ENCODE measurements at regions not wholly inside any gene's neighbourhood (a gene's known extent, or its start where the extent isn't known, plus 50 kb on each side); places are given as distances from the start of the nearest gene placed in this dataset.
A peak's percentile ranks its signal among the peaks of the same experiment; 100 is the strongest.

DNA sequence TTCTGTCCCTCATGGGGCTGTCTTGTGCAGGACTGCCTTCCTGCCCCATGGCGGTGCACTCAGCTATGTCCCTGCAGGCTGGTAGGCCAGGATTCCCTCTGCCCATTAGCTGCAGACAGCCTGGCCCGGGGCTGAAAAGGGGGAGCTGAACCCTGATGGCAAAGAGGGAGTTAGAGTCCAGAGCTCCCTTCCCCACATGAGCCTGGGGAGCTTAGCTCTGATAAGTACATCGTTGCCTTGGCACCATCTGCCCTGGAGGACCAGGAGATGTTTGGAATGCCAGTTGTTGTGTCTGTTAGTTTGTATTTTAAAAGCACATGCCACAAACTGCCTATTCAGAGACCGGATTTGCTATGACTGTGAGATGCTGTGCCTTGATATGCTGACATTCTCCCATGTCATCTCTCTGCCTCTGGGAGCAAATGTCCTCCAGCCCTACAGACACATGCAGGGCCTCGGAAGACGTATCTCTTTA lies 65.1 kb upstream of the AFF3 start:
- Histone ChIP-seq H3K4me3 (ENCODE audit: low read depth, low read length) (no peak overlapping the region), H3K27me3 (ENCODE audit: control insufficient read depth, insufficient read depth, low read length) (no peaks in the 10 kb centered on the region), H3K4me1 (ENCODE audit: control insufficient read depth, insufficient read depth, low read length) (peaks cover 10% of the 10 kb centered on the region), H3K9me3 (ENCODE audit: control insufficient read depth, insufficient read depth, low read length) (no peaks in the 10 kb centered on the region), H3K36me3 (ENCODE audit: control insufficient read depth, insufficient read depth, low read length) (no peaks in the 10 kb centered on the region), H3K27ac (ENCODE audit: low read depth, low read length) (no peak overlapping the region)
- 58% methylated on average over 3 of the region's 6 CpGs for WGBS (ENCODE audit: insufficient coverage)
- DNase-seq (ENCODE audit: low read depth in 4 of 6, low spot score in 6 of 6) = peak in 2 of 6 donors; percentile 38

GRCh38 chr2:100206731-100207255 lies 64.4 kb upstream of the AFF3 start:
- no peak overlapping the region for H3K27ac ChIP-seq (ENCODE audit: low read depth, low read length)
- peaks cover 10% of the 10 kb centered on the region for H3K4me1 ChIP-seq (ENCODE audit: control insufficient read depth, insufficient read depth, low read length)
- no peaks in the 10 kb centered on the region for H3K36me3 ChIP-seq (ENCODE audit: control insufficient read depth, insufficient read depth, low read length)
- H3K9me3 ChIP-seq (ENCODE audit: control insufficient read depth, insufficient read depth, low read length) = no peaks in the 10 kb centered on the region
- no CpG with 5 or more reads among the region's 3 CpGs for WGBS (ENCODE audit: insufficient coverage)
- H3K4me3 ChIP-seq (ENCODE audit: low read depth, low read length) = no peak overlapping the region
- no peaks in the 10 kb centered on the region for H3K27me3 ChIP-seq (ENCODE audit: control insufficient read depth, insufficient read depth, low read length)
- peak in 1 of 6 donors; percentile 31 for DNase-seq (ENCODE audit: low read depth in 4 of 6, low spot score in 6 of 6)

GRCh38 chr2:100205174-100205573 lies 62.8 kb upstream of the AFF3 start:
- H3K4me3 ChIP-seq (ENCODE audit: low read depth, low read length) = no peak overlapping the region
- 87% methylated on average over 6 of the region's 7 CpGs for WGBS (ENCODE audit: insufficient coverage)
- H3K4me1 ChIP-seq (ENCODE audit: control insufficient read depth, insufficient read depth, low read length) = peaks cover 10% of the 10 kb centered on the region
- H3K27ac ChIP-seq (ENCODE audit: low read depth, low read length) = no peak overlapping the region
- H3K36me3 ChIP-seq (ENCODE audit: control insufficient read depth, insufficient read depth, low read length) = no peaks in the 10 kb centered on the region
- DNase-seq (ENCODE audit: low read depth in 4 of 6, low spot score in 6 of 6) = no peak
- no peaks in the 10 kb centered on the region for H3K27me3 ChIP-seq (ENCODE audit: control insufficient read depth, insufficient read depth, low read length)
- no peaks in the 10 kb centered on the region for H3K9me3 ChIP-seq (ENCODE audit: control insufficient read depth, insufficient read depth, low read length)

- Histone ChIP-seq H3K27ac (ENCODE audit: low read depth, low read length) (no peak overlapping the region), H3K36me3 (ENCODE audit: control insufficient read depth, insufficient read depth, low read length) (no peaks in the 10 kb centered on the region), H3K4me1 (ENCODE audit: control insufficient read depth, insufficient read depth, low read length) (peaks cover 23% of the 10 kb centered on the region), H3K27me3 (ENCODE audit: control insufficient read depth, insufficient read depth, low read length) (no peaks in the 10 kb centered on the region), H3K9me3 (ENCODE audit: control insufficient read depth, insufficient read depth, low read length) (no peaks in the 10 kb centered on the region), H3K4me3 (ENCODE audit: low read depth, low read length) (no peak overlapping the region)
- 87% methylated on average over 6 of the region's 6 CpGs for WGBS (ENCODE audit: insufficient coverage)
- DNase-seq (ENCODE audit: low read depth in 4 of 6, low spot score in 6 of 6) = no peak
Measured at GRCh38 chr2:100202567-100202966, 60.2 kb upstream of the AFF3 start.

GRCh38 chr2:100200985-100201384 lies 58.6 kb upstream of the AFF3 start:
- Histone ChIP-seq H3K9me3 (ENCODE audit: control insufficient read depth, insufficient read depth, low read length) (no peaks in the 10 kb centered on the region), H3K36me3 (ENCODE audit: control insufficient read depth, insufficient read depth, low read length) (no peaks in the 10 kb centered on the region), H3K4me1 (ENCODE audit: control insufficient read depth, insufficient read depth, low read length) (peaks cover 21% of the 10 kb centered on the region), H3K4me3 (ENCODE audit: low read depth, low read length) (no peak overlapping the region), H3K27ac (ENCODE audit: low read depth, low read length) (no peak overlapping the region), H3K27me3 (ENCODE audit: control insufficient read depth, insufficient read depth, low read length) (no peaks in the 10 kb centered on the region)
- WGBS (ENCODE audit: insufficient coverage) = 79% methylated on average over 3 of the region's 4 CpGs
- DNase-seq (ENCODE audit: low read depth in 4 of 6, low spot score in 6 of 6) = no peak

DNA sequence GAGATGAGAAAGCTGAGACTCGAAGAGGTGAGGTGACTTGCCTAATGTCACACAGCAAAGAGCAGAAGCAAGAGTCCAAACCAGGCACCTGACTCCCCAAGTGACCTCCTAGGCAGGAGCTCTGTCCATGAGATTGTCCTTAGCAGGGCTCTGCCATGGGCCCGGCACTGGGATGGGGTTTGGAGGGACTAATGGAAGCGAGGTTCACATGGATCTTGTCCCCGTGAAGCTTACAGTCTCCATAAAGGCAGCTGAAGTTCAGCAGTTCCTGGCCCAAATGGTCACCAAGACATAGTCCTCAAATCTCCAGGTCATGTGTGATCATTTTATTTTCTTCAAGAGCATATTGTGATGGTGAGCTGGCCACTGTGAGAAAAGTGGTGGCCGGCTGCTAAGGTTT lies 57.0 kb upstream of the AFF3 start:
- H3K27me3 ChIP-seq (ENCODE audit: control insufficient read depth, insufficient read depth, low read length) = no peaks in the 10 kb centered on the region
- peaks cover 17% of the 10 kb centered on the region for H3K4me1 ChIP-seq (ENCODE audit: control insufficient read depth, insufficient read depth, low read length)

GRCh38 chr2:100198461-100199230 lies 56.3 kb upstream of the AFF3 start:
- Histone ChIP-seq H3K36me3 (ENCODE audit: control insufficient read depth, insufficient read depth, low read length) (no peaks in the 10 kb centered on the region), H3K4me1 (ENCODE audit: control insufficient read depth, insufficient read depth, low read length) (peaks cover 17% of the 10 kb centered on the region), H3K27ac (ENCODE audit: low read depth, low read length) (peak overlapping the region; percentile 68), H3K27me3 (ENCODE audit: control insufficient read depth, insufficient read depth, low read length) (no peaks in the 10 kb centered on the region), H3K9me3 (ENCODE audit: control insufficient read depth, insufficient read depth, low read length) (no peaks in the 10 kb centered on the region), H3K4me3 (ENCODE audit: low read depth, low read length) (no peak overlapping the region)
- no peak for DNase-seq (ENCODE audit: low read depth in 4 of 6, low spot score in 6 of 6)
- WGBS (ENCODE audit: insufficient coverage) = 53% methylated on average over 7 of the region's 13 CpGs

More for the DNA sequence above, 57.0 kb upstream of the AFF3 start:
- Histone ChIP-seq H3K27ac (ENCODE audit: low read depth, low read length) (no peak overlapping the region), H3K36me3 (ENCODE audit: control insufficient read depth, insufficient read depth, low read length) (no peaks in the 10 kb centered on the region), H3K4me3 (ENCODE audit: low read depth, low read length) (no peak overlapping the region), H3K9me3 (ENCODE audit: control insufficient read depth, insufficient read depth, low read length) (no peaks in the 10 kb centered on the region)
- no peak for DNase-seq (ENCODE audit: low read depth in 4 of 6, low spot score in 6 of 6)
- WGBS (ENCODE audit: insufficient coverage) = 97% methylated on average over 5 of the region's 5 CpGs

GRCh38 chr2:100197631-100198153 lies 55.3 kb upstream of the AFF3 start:
- H3K4me3 ChIP-seq (ENCODE audit: low read depth, low read length) = no peak overlapping the region
- H3K9me3 ChIP-seq (ENCODE audit: control insufficient read depth, insufficient read depth, low read length) = no peaks in the 10 kb centered on the region
- no peaks in the 10 kb centered on the region for H3K27me3 ChIP-seq (ENCODE audit: control insufficient read depth, insufficient read depth, low read length)
- 3% methylated on average over 4 of the region's 8 CpGs for WGBS (ENCODE audit: insufficient coverage)
- H3K36me3 ChIP-seq (ENCODE audit: control insufficient read depth, insufficient read depth, low read length) = no peaks in the 10 kb centered on the region
- H3K27ac ChIP-seq (ENCODE audit: low read depth, low read length) = peak overlapping the region; percentile 68
- DNase-seq (ENCODE audit: low read depth in 4 of 6, low spot score in 6 of 6) = peak in 4 of 6 donors; percentile 41 to 93 (median 60)
- peaks cover 17% of the 10 kb centered on the region for H3K4me1 ChIP-seq (ENCODE audit: control insufficient read depth, insufficient read depth, low read length)

DNA sequence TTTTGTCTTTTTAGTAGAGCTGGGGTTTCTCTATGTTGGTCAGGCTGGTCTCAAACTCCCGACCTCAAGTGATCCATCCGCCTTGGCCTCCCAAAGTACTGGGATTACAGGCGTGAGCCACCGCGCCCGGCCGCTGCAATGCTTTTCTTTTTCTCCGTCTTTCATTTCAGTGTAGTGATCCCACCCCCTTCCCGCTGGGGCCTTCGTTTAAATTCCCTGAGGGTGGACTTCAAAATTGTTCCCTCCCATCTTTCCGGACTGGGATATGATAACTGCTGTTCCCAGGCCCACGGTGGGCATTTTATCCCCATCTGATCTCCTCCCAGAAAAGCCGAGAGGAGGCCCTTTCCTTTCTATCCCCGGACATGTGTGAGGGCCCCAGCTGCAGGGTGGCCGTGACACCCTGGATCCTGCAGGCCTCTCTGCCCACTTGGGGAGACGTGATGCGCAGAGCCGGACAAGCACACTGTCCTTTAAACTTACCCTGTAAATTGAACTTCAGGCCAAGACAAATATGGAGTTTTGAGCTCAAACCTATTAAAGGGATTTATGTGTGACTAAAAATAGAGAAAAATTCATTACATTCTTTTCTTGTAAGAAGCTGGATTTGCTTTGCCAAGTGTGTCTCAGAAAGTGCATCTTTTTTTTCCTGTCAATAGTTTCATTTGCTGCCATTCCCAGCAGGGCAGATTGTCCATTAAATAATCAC lies 54.5 kb upstream of the AFF3 start:
- DNase-seq (ENCODE audit: low read depth in 4 of 6, low spot score in 6 of 6) = peak in 1 of 6 donors; percentile 42
- 79% methylated on average over 13 of the region's 18 CpGs for WGBS (ENCODE audit: insufficient coverage)
- Histone ChIP-seq H3K4me3 (ENCODE audit: low read depth, low read length) (no peak overlapping the region), H3K27ac (ENCODE audit: low read depth, low read length) (peak overlapping the region; percentile 68), H3K4me1 (ENCODE audit: control insufficient read depth, insufficient read depth, low read length) (peaks cover 17% of the 10 kb centered on the region), H3K9me3 (ENCODE audit: control insufficient read depth, insufficient read depth, low read length) (no peaks in the 10 kb centered on the region), H3K27me3 (ENCODE audit: control insufficient read depth, insufficient read depth, low read length) (no peaks in the 10 kb centered on the region), H3K36me3 (ENCODE audit: control insufficient read depth, insufficient read depth, low read length) (no peaks in the 10 kb centered on the region)

All from spinal cord (tissue), 9 donors.